ENCODE measurements at regions not wholly inside any gene's neighbourhood (a gene's known extent, or its start where the extent isn't known, plus 50 kb on each side); places are given as distances from the start of the nearest gene placed in this dataset.

- no peak overlapping the region for H2AFZ ChIP-seq (ENCODE audit: low read depth, low read length)
Measured at GRCh38 chr13:63308549-63309165, 1893.0 kb upstream of the PCDH20 start.

More at GRCh38 chr13:63308549-63309165, 1893.0 kb upstream of the PCDH20 start:
- Histone ChIP-seq H3K27me3 (ENCODE audit: control insufficient read depth in 2 of 2, insufficient read depth in 2 of 2, low read length in 2 of 2) (no peaks in the 10 kb centered on the region), H3K4me1 (ENCODE audit: control insufficient read depth, extremely low read depth, insufficient read depth, low read length) (no peaks in the 10 kb centered on the region), H3K9me1 (replicated peaks; ENCODE audit: control insufficient read depth, extremely low read depth, insufficient read depth, low read length) (no peaks in the 10 kb centered on the region), H3K36me3 (ENCODE audit: control insufficient read depth in 2 of 2, extremely low read depth in 1 of 2, insufficient read depth in 2 of 2, low read length in 2 of 2) (no peaks in the 10 kb centered on the region), H3K27ac (ENCODE audit: insufficient read depth, low read depth, low read length) (no peak overlapping the region), H3K9ac (replicated peaks; ENCODE audit: extremely low read depth, insufficient read depth, low read length) (no peak overlapping the region), H3K4me3 (replicated peaks in 1 of 3; ENCODE audit: insufficient read depth in 1 of 3, low read depth in 1 of 3, low read length in 3 of 3) (no peak overlapping the region), H3K79me2 (ENCODE audit: control insufficient read depth, insufficient read depth, low read length) (no peaks in the 10 kb centered on the region), H4K20me1 (replicated peaks; ENCODE audit: control insufficient read depth, extremely low read depth, insufficient read depth, low read length) (no peaks in the 10 kb centered on the region), H3K9me3 (replicated peaks; ENCODE audit: control insufficient read depth, insufficient read depth, low read length) (peaks cover 1% of the 10 kb centered on the region), H3K4me2 (ENCODE audit: insufficient read depth, low read length) (no peak overlapping the region)
- TF ChIP-seq POLR2A (IDR thresholded peaks at IDR 0.05; ENCODE audit: low read depth, low read length) = no peak
- no peak for TF ChIP-seq MAX (IDR thresholded peaks at IDR 0.05; ENCODE audit: insufficient read depth, insufficient read length)
- TF ChIP-seq JUN (IDR thresholded peaks at IDR 0.05; ENCODE audit: borderline replicate concordance, insufficient read depth, insufficient read length, low read depth) = no peak
- no peak for TF ChIP-seq FOS (IDR thresholded peaks at IDR 0.05; ENCODE audit: borderline replicate concordance, insufficient read depth, low read length)
- TF ChIP-seq GATA2 (IDR thresholded peaks at IDR 0.05; ENCODE audit: insufficient read depth, insufficient read length, low read depth, low read length) = no peak
- TF ChIP-seq EZH2 (IDR thresholded peaks at IDR 0.05; ENCODE audit: borderline replicate concordance, low read depth, low read length, severe bottlenecking) = no peak
- TF ChIP-seq MYC (IDR thresholded peaks at IDR 0.05; ENCODE audit: low read depth, low read length) = no peak
- TF ChIP-seq CTCF (IDR thresholded peaks at IDR 0.05; ENCODE audit: extremely low read depth in 1 of 2, insufficient read depth in 1 of 2, low read depth in 1 of 2, low read length in 2 of 2) = no peak
- no peak for DNase-seq (ENCODE audit: low read depth, low spot score)
- dilution Hi-C loops (cut with MboI; ENCODE audit: extremely low pct_ligation_motif_present, low sequenced_read_pairs) = no loop called here
- CTCF ChIA-PET = no interaction called here
- FAIRE-seq = no peak
- no TSS peak for BruUV-seq (replicated peaks)
- intact Hi-C loops (cut with micrococcal nuclease) = no loop called here
- POLR2A ChIA-PET = no interaction called here

Measured in endothelial cell of umbilical vein (primary cell).